NCI-H2196 (cell line): ENCODE measurements at regions not wholly inside any gene's neighbourhood (a gene's known extent, or its start where the extent isn't known, plus 50 kb on each side); places are given as distances from the start of the nearest gene placed in this dataset.

Experiments
- DNase-seq: peaks from one replicate; lab custom pipeline; 2025; ENCODE audit not compliant: unreplicated experiment; lab: John Stamatoyannopoulos, UW

DNA sequence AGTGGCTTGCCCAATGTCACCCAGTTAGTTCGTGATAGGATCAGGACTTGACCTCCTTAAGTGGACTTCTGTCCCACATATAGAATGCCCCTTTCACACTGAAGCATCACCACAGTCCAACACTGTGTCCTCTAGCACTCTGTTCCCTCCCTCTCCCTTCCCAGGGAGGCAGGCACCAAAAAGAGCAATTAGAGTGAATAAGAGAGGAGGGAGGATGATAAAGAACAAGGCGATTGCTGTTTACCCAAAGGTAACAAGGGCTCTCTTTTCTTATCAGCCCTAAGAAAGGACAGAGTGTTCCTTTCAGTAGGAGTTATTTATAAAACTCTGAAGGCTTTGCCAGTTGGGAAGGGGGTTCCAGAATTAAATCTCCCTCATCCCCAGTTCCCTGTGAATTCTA lies 192.7 kb upstream of the ATP2B1 start:
- DNase-seq, result no peak

- no peak for DNase-seq
These were observed 191.0 kb upstream of the ATP2B1 start for GRCh38 chr12:89899651-89900050.

DNA sequence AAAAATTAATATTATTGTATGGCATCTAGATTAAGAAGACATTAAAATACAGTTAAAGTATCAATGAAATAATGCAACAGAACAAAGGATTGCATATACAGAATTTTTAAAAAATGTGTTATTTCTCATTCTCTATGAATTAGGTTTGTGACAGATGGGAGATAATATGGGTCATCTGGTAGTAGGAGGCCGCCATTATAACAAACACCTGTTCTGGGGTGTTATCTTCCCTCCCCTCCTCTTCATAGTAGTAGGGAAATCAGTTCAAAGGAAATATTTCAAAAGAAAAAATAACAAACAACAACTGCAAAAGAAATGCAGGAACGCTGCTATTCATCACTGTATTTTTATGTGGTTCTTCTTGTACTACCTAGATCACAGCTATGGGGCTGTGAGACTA lies 187.0 kb upstream of the ATP2B1 start:
- DNase-seq, result no peak

- no peak for DNase-seq
These were observed 186.5 kb upstream of the ATP2B1 start for GRCh38 chr12:89895101-89895500.

DNA sequence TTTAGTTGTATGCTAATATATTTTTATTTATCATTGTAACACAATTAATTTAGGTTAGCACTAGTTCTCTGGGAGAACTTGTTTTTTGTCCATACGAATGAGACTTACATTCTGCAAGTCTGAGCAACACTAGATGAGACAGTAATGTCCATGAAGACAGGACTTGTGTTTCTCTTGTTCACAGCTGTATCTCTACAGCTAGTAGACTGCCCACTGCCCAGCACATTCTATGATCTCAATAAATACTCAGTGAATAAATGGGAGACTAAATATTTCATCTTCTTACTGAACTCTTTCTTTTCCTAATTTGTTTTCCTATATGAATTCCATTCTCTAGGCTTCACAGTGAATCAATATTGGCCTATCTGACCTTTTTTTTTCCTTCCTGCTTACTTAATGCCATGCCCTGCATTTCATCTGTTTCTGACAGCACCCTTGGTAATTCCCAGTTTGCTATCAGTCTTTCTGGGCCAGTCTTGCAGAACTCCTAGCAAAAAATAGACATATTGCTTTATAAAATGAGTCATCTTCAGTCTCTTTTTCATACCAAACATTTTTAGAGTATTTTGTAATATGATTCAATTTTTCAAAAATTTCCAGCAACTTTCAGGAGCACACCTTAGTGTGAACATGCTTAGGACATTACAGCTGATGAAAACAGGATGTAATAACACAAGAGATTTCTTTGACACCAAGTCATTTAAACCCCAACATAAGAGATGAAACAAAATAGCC lies 185.5 kb upstream of the ATP2B1 start:
- DNase-seq, result no peak

DNA sequence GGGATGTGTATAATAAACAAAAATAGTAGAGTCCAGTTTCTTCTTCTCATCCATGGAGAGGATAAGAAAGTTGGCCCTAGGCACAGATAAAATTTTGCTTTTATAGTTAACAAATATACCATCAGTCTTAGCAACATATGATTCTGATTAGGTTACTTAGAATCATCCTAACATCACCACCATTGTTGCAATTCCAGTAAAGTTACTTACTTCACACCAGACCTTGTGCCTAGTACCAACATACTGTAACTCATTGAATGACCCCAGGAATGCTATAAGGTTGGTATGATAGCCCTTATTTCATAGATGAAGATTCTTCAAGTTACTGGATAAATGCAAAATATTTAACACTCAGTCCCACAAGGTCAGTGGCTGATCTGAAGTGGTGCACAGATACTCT lies 183.8 kb upstream of the ATP2B1 start:
- DNase-seq, result no peak

DNA sequence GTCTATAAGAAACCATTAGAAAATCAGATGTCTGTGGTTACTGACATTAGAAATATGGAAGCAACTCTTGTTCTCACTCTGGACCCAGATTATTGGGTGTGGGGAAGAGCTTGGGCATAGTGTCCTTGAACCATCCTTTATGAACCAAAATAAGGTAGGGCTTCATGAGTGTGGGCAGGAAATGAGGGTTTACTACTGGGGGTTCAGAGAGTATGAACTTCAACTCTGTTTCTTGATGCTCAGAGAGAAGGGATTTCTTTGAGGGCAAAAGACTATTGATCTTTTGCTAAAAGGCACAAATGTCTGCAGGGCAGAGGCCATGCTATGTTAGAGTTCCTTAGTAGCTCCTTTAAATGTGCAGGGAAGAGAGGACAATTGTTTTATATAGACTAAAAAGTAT lies 183.3 kb upstream of the ATP2B1 start:
- no peak for DNase-seq

- no peak for DNase-seq
These were observed 181.5 kb upstream of the ATP2B1 start for GRCh38 chr12:89890161-89890560.

- DNase-seq, result no peak
These were observed 180.4 kb upstream of the ATP2B1 start for GRCh38 chr12:89889062-89889461.

- DNase-seq, result no peak
These were observed 176.3 kb upstream of the ATP2B1 start for GRCh38 chr12:89884952-89885351.

DNA sequence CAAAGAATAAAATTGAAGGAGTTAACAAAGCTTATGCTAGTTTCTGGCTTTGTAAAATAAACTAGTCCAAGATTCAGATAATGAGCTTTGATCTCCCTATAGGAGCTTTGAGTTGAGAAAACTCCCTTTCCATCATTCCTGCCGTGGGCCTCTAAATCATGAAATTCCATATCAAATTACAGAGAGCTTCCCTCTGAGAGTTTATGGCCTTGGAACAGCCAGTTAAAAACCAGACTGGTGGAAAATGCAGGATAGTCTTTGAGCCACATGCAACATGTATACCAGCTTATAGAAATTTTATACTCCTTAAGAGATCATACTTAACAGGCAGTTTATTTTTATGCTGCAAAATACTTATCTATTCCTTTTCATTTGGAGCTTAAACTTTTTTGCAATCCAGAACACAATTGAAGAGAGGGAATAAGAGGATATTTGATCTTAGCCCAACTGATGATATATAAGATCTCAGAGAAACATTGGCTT lies 175.8 kb upstream of the ATP2B1 start:
- no peak for DNase-seq

GRCh38 chr12:89883630-89884389 lies 175.2 kb upstream of the ATP2B1 start:
- DNase-seq, result no peak

DNA sequence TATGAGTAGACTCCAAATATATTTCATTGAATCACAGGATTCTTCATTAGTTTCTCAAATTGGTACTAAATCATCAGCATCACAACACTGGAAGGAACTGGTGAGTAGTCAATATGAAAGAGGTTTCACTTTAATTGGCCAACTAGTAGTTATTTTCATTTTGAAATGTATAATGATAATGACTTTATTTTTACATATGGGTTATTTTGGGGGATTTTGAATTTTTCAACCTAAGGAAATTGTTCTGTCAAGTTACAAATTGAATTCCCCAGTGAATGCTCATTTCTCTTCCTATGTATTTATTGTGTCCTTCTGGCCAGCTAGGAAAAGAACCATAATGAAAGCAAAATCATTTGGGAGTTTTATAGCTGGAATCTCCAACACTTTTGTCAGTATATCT lies 174.2 kb upstream of the ATP2B1 start:
- DNase-seq, result no peak

DNA sequence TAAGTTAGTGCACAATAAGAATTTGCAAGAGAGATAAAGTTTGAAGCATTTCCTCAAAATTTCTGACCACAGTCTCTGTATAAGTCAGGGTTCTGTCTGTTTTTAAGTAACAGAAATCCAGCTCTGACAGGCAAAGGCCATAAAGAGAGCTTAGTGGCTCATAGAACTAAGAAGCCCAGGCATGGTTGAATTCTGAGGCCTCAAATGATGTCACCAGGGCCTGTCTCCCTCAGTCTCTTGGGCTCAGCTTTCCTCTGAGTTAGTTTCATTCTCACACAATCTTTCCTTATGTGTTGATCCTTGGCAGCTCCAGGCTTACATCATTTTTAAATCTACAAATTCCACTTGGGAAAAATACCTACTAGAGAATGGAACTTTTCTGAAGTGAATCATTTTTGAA lies 173.4 kb upstream of the ATP2B1 start:
- DNase-seq, result no peak

GRCh38 chr12:89880690-89881350 lies 172.2 kb upstream of the ATP2B1 start:
- DNase-seq, result no peak

DNA sequence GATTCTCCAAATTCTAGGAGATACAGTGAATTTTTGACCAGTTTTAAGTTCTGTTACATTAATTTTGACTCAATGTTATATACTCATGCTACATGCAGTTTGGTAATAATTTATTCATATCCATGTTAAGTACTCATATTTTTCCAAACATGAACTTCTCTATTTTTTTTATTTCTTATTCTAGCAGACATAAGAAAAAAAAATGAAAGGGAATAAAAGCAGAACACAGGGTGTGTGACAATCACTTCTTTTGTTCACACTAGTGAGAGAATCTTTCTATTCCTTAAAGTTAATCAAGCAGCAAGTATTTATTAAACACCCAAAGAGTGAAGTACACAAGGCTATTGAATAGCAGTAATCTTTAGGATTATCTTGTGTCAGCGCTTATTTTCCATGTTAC lies 171.1 kb upstream of the ATP2B1 start:
- no peak for DNase-seq

DNA sequence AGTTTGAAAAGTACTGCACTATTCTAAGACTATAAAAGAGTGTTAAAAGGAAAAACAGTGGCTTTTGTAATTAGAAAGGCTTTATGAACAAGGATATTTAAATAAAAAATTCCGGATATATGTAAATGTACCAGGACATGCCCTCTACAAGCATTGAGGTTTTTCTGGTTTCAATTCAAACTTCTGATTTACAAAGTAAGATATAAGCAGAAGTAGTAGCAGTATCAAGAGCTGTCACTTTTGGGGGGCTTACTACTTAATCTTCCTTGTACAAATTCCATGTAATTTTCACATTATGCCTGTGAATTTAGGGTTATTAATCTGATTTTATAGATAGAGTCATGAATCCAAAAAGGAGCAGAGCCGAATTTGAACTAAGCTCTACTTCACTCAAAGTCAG lies 170.3 kb upstream of the ATP2B1 start:
- no peak for DNase-seq

GRCh38 chr12:89878327-89878726 lies 169.7 kb upstream of the ATP2B1 start:
- DNase-seq, result no peak

GRCh38 chr12:89877671-89878070 lies 169.0 kb upstream of the ATP2B1 start:
- no peak for DNase-seq

- no peak for DNase-seq
These were observed 168.5 kb upstream of the ATP2B1 start for GRCh38 chr12:89877136-89877535.

- no peak for DNase-seq
These were observed 167.2 kb upstream of the ATP2B1 start for GRCh38 chr12:89875809-89876208.

GRCh38 chr12:89875225-89875624 lies 166.6 kb upstream of the ATP2B1 start:
- no peak for DNase-seq
